DOHH2 (cell line): ENCODE measurements at regions not wholly inside any gene's neighbourhood (a gene's known extent, or its start where the extent isn't known, plus 50 kb on each side); places are given as distances from the start of the nearest gene placed in this dataset.

Experiments
- H3F3A ChIP-seq: fragments of 200-600 bp; sonication (generic), shearing (Covaris generic); 2 replicates; pipeline ENCODE4 v1.6.0; 2016; ENCODE audit warnings: antibody characterized with exemption, mild to moderate bottlenecking; ENCODE audit not compliant: control insufficient read depth, insufficient read depth
- H3K27ac ChIP-seq: fragments of 200-600 bp; sonication (generic); 2 replicates; pipeline ENCODE4 v1.5.1; 2014; ENCODE audit warnings: low read depth, mild to moderate bottlenecking, low read length, moderate library complexity
- H3K27me3 ChIP-seq: fragments of 200-600 bp; sonication (generic); 2 replicates; pipeline ENCODE4 v1.6.1; 2014; ENCODE audit warnings: mild to moderate bottlenecking, low read length, mixed read lengths; ENCODE audit not compliant: control insufficient read depth
- H3K36me3 ChIP-seq: fragments of 200-600 bp; sonication (generic); 2 replicates; pipeline ENCODE4 v1.6.1; 2014; ENCODE audit warnings: mild to moderate bottlenecking, low read length, moderate library complexity, mixed read lengths; ENCODE audit not compliant: control insufficient read depth
- H3K4me1 ChIP-seq: fragments of 200-600 bp; sonication (generic); 2 replicates; pipeline ENCODE4 v1.6.1; 2014; ENCODE audit warnings: mild to moderate bottlenecking, low read length, mixed read lengths; ENCODE audit not compliant: control insufficient read depth
- H3K4me2 ChIP-seq: fragments of 200-600 bp; sonication (generic); 2 replicates; pipeline ENCODE4 v1.6.0; 2014; ENCODE audit warnings: mild to moderate bottlenecking, low read length, moderate library complexity
- H3K4me3 ChIP-seq: fragments of 200-600 bp; sonication (generic); 2 replicates; pipeline ENCODE4 v1.5.1; 2014; ENCODE audit warnings: mild to moderate bottlenecking, low read length, mixed read lengths
- H3K79me2 ChIP-seq: fragments of 200-600 bp; sonication (generic); 2 replicates; pipeline ENCODE4 v1.6.1; 2014; ENCODE audit warnings: mild to moderate bottlenecking, low read length, mixed read lengths; ENCODE audit not compliant: control insufficient read depth
- H3K9me2 ChIP-seq: fragments of 200-600 bp; sonication (generic); replicated peaks from 2 replicates; pipeline ENCODE4 v1.6.1; 2014; ENCODE audit warnings: mild to moderate bottlenecking, low read length, mixed read lengths; ENCODE audit not compliant: control insufficient read depth
- H3K9me3 ChIP-seq: fragments of 200-600 bp; sonication (generic); 2 replicates; pipeline ENCODE4 v1.6.1; 2014; ENCODE audit warnings: antibody characterized with exemption, low read length, mixed read lengths; ENCODE audit not compliant: control insufficient read depth, insufficient read depth
- H4K20me1 ChIP-seq: fragments of 200-600 bp; sonication (generic); 2 replicates; pipeline ENCODE4 v1.6.0; 2014; ENCODE audit warnings: low read depth, mild to moderate bottlenecking, antibody characterized with exemption, low read length, moderate library complexity; ENCODE audit not compliant: control insufficient read depth, insufficient read depth
- CTCF ChIP-seq: fragments of 200-600 bp; sonication (generic); IDR thresholded peaks from one replicate; pipeline ENCODE4 v1.5.1; 2014; ENCODE audit warnings: antibody characterized with exemption, mild to moderate bottlenecking, low read depth, low read length; ENCODE audit not compliant: poor library complexity, severe bottlenecking
- EZH2phosphoT487 ChIP-seq: fragments of 200-600 bp; sonication (generic); IDR thresholded peaks from 2 replicates; pipeline ENCODE4 v1.6.1; 2017; ENCODE audit warnings: borderline replicate concordance, mild to moderate bottlenecking, antibody characterized with exemption, low read length, moderate library complexity, mixed read lengths

- H3K79me2 ChIP-seq, result no peaks in the 10 kb centered on the region
- TF ChIP-seq CTCF (no peak), EZH2phosphoT487 (no peak)
These were observed 499.6 kb upstream of the PHF14 start for GRCh38 chr7:10474048-10474447.

GRCh38 chr7:10475940-10476641 is 497.6 kb upstream of the PHF14 start:
- Histone ChIP-seq H3K9me2 (no peaks in the 10 kb centered on the region), H3K9me3 (no peaks in the 10 kb centered on the region), H3K36me3 (no peaks in the 10 kb centered on the region), H3K27ac (no peak overlapping the region), H3K4me1 (no peaks in the 10 kb centered on the region), H4K20me1 (no peaks in the 10 kb centered on the region), H3K4me2 (no peak overlapping the region), H3K4me3 (no peak overlapping the region), H3K79me2 (no peaks in the 10 kb centered on the region), H3K27me3 (no peaks in the 10 kb centered on the region), H3F3A (no peaks in the 10 kb centered on the region)
- no peak for TF ChIP-seq CTCF
- no peak for TF ChIP-seq EZH2phosphoT487

More at GRCh38 chr7:10474048-10474447, 499.6 kb upstream of the PHF14 start:
- no peaks in the 10 kb centered on the region for H4K20me1 ChIP-seq
- H3F3A ChIP-seq, result no peaks in the 10 kb centered on the region
- no peak overlapping the region for H3K4me2 ChIP-seq
- H3K27me3 ChIP-seq, result no peaks in the 10 kb centered on the region
- no peak overlapping the region for H3K27ac ChIP-seq
- H3K4me1 ChIP-seq, result no peaks in the 10 kb centered on the region
- no peaks in the 10 kb centered on the region for H3K9me2 ChIP-seq
- no peaks in the 10 kb centered on the region for H3K9me3 ChIP-seq
- no peak overlapping the region for H3K4me3 ChIP-seq
- no peaks in the 10 kb centered on the region for H3K36me3 ChIP-seq

GRCh38 chr7:10476642-10477041 is 497.0 kb upstream of the PHF14 start:
- no peaks in the 10 kb centered on the region for H3K9me2 ChIP-seq
- H3K4me3 ChIP-seq, result no peak overlapping the region
- H3K9me3 ChIP-seq, result no peaks in the 10 kb centered on the region
- H3K36me3 ChIP-seq, result no peaks in the 10 kb centered on the region
- H3K27ac ChIP-seq, result no peak overlapping the region
- H3K4me2 ChIP-seq, result no peak overlapping the region
- H3K79me2 ChIP-seq, result no peaks in the 10 kb centered on the region
- H3F3A ChIP-seq, result no peaks in the 10 kb centered on the region
- no peaks in the 10 kb centered on the region for H3K27me3 ChIP-seq
- H3K4me1 ChIP-seq, result no peaks in the 10 kb centered on the region
- H4K20me1 ChIP-seq, result no peaks in the 10 kb centered on the region
- TF ChIP-seq CTCF, result no peak
- no peak for TF ChIP-seq EZH2phosphoT487
